Middle frontal gyrus (tissue), 1 donor: ENCODE measurements at regions not wholly inside any gene's neighbourhood (a gene's known extent, or its start where the extent isn't known, plus 50 kb on each side); places are given as distances from the start of the nearest gene placed in this dataset.

Experiments
- DNase-seq: peaks from one replicate; pipeline ENCODE4 v3.0.0-alpha.2; 2015; ENCODE audit warnings: low spot score; ENCODE audit errors: extremely low spot score

DNA sequence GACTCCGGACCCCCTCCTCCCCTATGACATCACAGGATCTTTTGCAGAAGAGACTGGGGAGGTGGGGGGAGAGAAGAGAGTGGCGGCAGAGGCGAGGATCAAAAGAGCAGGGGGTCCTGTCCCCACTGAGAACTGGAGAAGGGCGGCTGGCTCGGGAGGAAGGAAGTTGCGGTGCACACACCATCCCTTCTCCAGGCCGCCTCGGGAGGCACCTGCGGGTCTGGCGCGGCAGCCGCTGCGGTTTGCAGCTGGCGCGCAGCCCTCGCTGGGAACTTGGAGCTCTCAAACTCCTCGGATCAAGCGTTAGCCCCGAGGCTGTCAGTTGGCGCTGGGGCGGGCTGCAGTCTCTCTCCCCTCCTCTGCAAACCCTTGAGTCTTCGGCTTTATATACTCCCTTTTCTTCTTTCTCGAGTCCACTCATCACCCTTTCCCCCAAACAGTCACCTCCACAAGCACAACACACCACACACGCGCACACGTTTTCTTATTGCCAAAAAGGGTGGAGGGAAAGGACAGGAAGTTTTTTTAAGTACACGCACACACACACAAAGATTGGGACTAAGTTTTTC, 180.7 kb downstream of the TBXT start:
- no peak for DNase-seq

- DNase-seq, result no peak
Observed at GRCh38 chr6:165986311-165986913, 181.2 kb downstream of the TBXT start.

- no peak for DNase-seq
Observed at GRCh38 chr6:165985806-165986299, 181.8 kb downstream of the TBXT start.

- DNase-seq, result no peak
Observed at GRCh38 chr6:165985281-165985805, 182.3 kb downstream of the TBXT start.

DNA sequence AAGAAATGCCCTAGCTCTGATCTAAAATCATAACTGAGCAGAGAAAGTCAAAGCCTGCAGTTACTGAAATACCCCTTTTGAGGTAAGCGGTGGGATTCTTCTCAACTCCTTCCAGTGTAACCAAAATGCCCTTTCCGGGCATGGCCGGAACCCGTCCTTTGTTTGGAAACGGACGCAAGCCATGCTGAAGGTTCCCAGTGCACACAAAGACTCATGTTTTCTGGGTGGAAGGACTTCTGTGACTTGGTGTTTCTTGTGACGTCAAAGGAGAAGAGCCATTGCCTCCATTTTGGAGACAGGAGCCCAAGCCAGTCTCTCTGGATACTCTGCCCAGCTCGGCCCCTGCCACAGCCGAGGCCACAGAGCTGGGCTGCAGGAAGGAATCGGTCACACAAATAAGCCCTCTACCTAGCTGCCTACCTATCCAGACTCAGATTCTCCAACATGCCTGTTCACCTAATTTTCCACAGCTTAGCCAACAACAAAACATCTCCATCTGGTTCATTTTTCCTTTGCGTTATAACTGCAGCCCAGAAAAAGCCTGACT, 182.8 kb downstream of the TBXT start:
- DNase-seq, result no peak

GRCh38 chr6:165983112-165984072, 184.3 kb downstream of the TBXT start:
- DNase-seq, result no peak

DNA sequence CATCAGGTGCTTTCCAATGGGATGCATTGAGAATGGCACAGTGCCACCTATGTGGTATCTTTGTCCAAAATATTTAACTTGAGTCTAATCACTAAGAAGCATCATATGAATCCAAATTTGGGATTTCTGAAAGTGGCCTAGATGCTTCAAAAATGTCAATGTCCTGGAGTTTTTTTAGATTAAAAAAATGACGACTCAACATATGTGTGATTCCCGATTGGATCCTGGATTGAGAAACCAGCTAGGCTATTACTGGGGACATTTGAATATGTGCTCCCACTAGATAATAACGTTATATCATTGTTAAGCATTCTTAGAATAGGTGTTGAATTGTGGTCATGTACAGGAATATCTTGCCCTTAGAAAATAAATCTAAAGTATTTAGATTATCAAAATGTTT, 189.2 kb downstream of the TBXT start:
- DNase-seq, result no peak

GRCh38 chr6:165976684-165977083, 191.0 kb downstream of the TBXT start:
- no peak for DNase-seq

GRCh38 chr6:165974817-165975216, 192.8 kb downstream of the TBXT start:
- DNase-seq, result no peak

- DNase-seq, result no peak
Observed at GRCh38 chr6:165973473-165973872, 194.2 kb downstream of the TBXT start.

DNA sequence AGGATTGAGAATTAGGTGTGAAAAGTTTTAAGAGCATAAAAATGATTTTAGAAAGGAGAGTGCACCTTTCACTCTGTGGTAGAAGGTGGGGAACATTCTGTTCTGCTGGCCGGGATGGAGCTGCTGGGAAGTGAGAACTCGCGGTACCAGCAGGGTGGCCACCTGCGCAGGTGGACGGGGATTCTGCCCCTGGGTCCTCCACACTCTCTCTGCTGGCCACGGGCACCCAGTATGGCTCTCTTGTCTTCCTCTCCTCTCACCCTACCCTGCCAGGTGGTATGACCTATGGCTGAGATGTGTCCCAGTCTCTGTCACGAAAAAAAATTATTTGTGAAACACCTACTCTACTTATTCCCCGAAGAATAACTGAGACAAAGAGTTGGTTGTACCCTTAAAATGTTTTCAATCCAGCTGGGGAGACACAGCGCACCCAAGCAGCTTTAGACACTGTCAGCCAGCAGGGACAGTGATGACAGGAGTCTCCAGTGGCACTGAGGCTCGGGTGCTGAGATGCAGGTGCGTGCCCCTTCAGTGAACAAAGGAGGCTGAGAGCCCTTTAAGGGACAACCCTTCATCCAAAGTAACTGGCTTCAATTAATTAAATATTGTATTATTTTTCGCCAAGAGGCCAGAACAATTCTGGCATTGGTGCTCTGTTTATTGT, 195.4 kb downstream of the TBXT start:
- DNase-seq, result no peak

DNA sequence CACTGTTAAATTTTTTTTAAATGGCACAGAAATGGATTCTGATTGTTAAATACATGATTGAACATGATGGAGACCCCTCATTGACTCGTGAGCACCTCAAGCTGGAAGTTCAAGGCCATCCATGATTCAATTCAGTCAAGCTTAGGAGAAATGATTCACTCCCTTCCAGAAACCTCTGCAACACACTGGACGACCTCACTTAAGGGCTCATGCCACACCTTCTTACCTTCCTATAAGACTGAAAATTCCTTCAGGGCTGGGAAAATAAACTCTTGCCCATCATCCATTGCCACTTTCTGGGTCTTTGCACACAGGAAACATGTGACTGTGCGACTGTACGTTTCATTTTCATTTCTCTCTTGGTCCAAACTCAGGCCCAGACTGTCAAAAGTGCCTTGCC, 196.4 kb downstream of the TBXT start:
- DNase-seq, result no peak

GRCh38 chr6:165970001-165970400, 197.7 kb downstream of the TBXT start:
- no peak for DNase-seq

- no peak for DNase-seq
Observed at GRCh38 chr6:165969184-165969583, 198.5 kb downstream of the TBXT start.

- DNase-seq, result no peak
Observed at GRCh38 chr6:165968408-165968807, 199.2 kb downstream of the TBXT start.

GRCh38 chr6:165967810-165968407, 199.7 kb downstream of the TBXT start:
- DNase-seq, result no peak

DNA sequence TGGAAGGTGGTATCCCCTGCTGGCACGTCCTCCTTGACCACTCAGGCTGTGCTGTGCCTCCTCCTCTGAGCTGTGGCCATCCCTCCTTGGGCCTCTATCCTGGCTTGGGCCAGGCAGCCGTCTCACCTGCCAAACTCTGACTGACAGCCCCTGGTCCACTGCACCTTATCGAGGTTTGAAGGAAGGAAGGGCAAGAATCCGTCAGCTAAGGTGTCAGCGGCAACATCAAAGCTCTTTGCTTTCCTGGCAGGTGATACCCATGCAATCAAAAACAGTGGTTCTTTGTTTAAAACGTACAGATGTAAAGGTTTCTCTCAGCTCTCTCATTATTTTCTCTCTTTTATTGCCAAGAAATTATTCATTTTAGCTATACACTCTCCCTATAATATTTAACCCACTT, 203.9 kb downstream of the TBXT start:
- DNase-seq, result no peak

DNA sequence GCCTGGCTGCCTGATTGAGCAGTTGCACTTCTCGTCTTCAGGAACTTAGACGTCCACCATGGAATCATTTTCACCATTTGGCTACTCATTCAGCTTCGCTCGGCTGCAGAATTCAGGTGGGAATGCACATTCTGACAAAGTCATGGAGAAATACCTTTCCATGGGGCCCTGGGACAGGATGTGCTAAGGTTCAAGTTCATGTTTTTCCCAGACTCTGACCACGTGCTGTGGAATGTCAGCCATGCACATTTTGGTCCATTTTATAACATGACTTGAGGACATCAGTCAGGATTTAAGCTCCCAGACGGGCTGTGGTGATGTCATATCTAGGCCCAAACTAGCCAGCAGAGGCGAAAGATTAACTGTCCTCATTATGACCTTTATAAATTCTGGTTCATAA, 205.3 kb downstream of the TBXT start:
- no peak for DNase-seq

DNA sequence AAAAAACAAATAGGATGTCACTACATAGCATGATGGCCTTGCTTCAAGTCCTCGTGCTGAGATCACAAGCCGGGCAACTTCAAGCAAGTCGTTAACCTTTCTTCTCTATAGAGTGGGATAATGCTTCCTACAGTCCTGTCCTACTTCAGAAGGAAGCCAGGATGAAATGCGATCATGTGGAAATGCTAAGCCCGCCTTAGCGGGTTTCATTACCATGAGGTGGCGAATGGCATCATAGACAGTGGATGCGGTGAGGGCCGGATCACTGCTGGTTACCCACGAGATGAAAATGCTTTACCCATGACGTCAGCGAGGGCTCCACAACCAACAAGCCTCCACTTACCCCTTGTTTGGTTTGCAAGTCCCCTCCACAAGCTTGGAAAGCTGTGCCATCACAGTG, 206.4 kb downstream of the TBXT start:
- DNase-seq, result no peak

DNA sequence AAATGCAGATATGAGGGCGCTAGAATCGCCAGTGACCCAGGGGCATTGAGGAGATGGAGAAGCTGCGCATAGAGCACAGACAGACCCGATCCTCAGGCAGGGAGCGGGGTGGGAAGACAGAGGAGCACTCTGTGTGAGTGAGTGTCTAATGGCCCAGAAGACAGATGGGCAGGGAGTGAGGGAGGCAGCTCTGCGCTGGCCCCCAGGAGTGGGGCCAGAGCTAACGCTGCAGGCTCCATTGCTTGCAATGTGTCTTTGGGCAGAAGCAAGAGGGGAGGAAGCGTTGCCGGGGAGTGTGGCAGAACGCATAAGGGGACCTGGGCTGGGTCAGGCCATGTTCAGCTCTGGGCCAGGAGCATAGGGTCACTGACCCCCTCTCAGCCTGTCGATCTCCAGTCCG, 207.0 kb downstream of the TBXT start:
- DNase-seq, result no peak

GRCh38 chr6:165959627-165960026, 208.0 kb downstream of the TBXT start:
- DNase-seq, result no peak
